Skeletal muscle cell (primary cell): ENCODE measurements at regions not wholly inside any gene's neighbourhood (a gene's known extent, or its start where the extent isn't known, plus 50 kb on each side); places are given as distances from the start of the nearest gene placed in this dataset.

Experiments
- DNase-seq: peaks from one replicate; pipeline ENCODE4 v3.0.0-alpha.2; 2010; ENCODE audit warnings: low read depth
- H3K4me3 ChIP-seq: 2 replicates; pipeline ENCODE4 v1.5.1; 2011; ENCODE audit warnings: low read depth, mild to moderate bottlenecking, control low read depth, low read length, moderate library complexity

DNA sequence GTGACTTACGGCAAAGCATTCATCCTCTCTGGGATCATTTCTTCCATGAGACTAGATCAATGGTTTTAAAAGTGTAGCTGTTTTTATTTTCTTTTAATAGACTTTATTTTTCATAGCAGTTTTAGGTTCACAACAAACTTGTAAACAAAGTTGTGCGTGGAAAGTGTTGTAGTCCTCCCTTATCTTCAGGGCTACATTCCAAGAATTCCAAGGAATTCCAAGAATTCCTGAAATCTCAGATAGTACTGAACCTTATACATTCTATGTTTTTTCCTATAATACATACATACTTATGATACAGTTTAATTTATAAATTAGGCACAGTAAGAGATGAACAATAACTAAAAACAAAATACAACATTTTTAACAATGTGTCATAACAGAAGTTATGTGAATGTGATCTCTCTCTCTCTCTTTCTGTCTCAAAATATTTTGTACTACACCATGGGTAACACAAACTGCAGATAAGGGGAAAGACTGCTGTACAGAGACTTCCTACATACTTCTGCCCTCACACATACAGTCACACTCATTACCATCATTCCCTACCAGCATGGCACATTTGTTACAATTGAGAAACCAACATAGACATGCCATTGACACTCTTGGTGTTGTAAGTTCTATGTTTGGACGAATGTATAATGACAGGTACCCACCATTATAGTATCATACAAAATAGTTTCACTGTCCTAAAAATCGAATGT, 1933.2 kb upstream of the WWC1 start:
- no peak for DNase-seq
- H3K4me3 ChIP-seq, result no peak overlapping the region

DNA sequence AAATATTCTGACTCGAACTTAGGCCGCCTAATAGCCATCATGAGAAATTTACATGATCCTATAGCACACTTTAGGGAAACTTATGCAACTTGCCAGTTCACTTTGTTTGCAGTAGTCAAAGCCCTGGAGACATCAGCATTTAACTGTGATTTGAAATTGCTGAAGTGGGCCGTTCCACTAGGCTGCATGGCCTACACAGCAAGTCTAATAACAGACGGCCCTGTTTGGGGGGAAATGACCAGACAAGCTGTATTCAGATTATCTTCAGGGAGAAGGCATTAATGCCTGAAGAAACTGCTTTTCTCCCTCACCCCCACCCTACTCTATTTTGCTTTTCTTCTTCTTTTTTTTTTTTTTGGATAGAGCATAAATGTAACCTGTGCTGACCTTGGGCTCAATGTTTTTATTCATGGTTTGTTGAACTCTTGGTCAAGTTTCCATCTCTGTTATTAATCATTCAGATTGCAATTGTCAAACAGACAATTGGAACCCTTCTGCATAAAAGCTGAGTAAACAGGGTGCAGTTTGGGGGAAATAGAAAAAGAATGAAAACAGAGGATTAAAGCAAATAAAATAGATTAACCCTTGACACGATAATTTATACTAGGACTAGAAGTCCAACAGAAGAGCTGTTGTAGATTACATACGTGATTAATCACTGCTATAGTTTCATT, 1928.2 kb upstream of the WWC1 start:
- no peak overlapping the region for H3K4me3 ChIP-seq
- DNase-seq, result no peak

- H3K4me3 ChIP-seq, result no peak overlapping the region
- DNase-seq, result no peak
Observed at GRCh38 chr5:166365164-166365563, 1926.3 kb upstream of the WWC1 start.

DNA sequence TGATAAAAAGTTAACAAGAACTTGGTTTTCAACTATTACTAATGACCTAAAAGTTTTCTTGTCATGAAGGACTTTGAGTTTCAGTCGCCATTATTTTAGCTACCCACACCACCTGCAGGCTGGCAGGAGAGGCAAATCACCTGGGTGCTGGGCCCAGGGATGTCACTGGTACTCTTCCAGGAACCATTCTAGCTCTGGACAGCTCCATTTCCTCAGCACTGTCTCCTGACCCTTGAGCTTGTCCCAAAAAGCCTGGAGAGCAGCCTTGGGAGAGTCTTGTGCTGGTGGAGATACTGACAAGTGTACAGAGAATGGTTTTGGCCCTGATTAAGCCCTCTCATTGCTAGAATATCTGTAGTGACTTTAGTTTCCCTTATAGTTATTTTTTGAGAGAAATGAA, 1924.1 kb upstream of the WWC1 start:
- no peak for DNase-seq
- H3K4me3 ChIP-seq, result no peak overlapping the region

DNA sequence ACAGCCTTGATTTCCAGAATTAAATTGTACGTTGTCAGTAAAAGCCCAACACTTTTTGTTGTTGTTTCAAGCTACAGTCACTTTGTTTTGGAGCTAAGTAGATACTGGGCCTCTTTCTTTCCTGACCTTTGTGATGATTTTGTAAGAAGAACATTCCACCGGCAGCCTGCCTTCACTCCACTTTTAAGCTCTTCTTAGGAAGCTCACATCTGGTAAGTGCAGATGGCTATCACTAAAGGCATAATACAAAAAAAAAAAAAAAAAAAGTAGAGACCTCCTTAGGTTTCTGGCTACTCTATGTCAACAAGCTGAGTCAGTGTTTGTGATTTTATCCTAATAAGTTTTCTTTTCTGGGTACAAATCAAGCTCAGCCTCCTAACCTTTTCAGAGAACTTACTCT, 1922.1 kb upstream of the WWC1 start:
- no peak for DNase-seq
- no peak overlapping the region for H3K4me3 ChIP-seq

- no peak overlapping the region for H3K4me3 ChIP-seq
- no peak for DNase-seq
Observed at GRCh38 chr5:166369807-166370206, 1921.6 kb upstream of the WWC1 start.

DNA sequence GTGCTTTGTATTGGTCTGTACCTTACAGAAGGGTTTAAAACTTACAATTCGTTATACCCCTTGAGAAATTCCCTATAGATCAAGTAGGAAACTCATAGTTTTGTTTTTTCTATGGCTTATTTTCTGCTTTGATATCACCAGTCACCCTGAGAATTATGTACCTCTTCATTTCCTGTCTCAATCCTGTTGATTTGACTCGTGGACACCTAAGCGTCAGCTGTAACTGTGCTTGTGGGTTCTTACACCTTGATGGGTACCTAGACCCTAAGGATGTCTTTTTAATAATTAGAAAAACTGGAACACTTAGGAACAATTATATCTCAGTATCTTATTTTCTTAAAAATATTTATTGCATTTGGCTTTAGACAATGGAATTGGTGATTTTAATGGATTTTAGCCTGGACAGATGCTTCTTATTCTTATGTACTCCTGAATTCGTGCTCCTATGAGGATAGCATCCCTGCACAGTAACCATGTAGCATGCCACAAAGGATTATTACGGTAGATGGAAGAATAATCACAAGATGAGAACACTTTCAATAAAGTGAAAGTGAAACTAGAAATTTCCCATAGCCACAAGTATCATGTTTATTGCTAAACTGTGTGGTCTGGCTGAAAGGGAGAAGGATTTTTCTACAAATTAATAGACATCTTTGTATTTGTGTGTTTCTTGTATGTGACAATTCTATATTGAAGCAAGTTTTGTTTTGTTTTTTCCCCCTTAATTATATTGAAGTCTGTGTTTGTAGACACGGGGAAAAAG, 1920.3 kb upstream of the WWC1 start:
- no peak for DNase-seq
- peak overlapping the region; percentile 0 for H3K4me3 ChIP-seq

DNA sequence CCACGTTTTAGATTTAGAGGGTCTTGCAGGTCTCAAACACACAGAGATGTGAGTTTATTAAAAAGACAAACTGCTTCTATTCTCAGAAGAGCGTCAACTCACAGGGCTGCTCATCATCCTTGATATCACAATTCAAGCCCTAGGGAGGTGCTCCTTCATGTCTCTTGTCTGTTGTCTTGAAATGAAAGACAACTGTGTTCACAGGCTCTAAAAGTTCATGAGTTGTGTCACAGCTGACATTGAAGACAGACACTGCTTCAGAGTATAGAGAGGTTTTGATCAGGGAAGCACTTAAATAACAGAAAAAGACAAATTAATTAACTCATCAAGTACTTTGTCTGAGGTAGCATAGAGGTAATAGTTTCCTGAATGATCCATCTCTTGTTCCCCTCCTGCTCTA, 1917.6 kb upstream of the WWC1 start:
- DNase-seq, result no peak
- no peak overlapping the region for H3K4me3 ChIP-seq

- no peak for DNase-seq
- H3K4me3 ChIP-seq, result no peak overlapping the region
Observed at GRCh38 chr5:166377756-166378155, 1913.7 kb upstream of the WWC1 start.

GRCh38 chr5:166379517-166379916, 1911.9 kb upstream of the WWC1 start:
- DNase-seq, result no peak
- no peak overlapping the region for H3K4me3 ChIP-seq

- no peak for DNase-seq
- H3K4me3 ChIP-seq, result no peak overlapping the region
Observed at GRCh38 chr5:166382031-166382430, 1909.4 kb upstream of the WWC1 start.

- no peak overlapping the region for H3K4me3 ChIP-seq
- DNase-seq, result no peak
Observed at GRCh38 chr5:166398131-166398530, 1893.3 kb upstream of the WWC1 start.

DNA sequence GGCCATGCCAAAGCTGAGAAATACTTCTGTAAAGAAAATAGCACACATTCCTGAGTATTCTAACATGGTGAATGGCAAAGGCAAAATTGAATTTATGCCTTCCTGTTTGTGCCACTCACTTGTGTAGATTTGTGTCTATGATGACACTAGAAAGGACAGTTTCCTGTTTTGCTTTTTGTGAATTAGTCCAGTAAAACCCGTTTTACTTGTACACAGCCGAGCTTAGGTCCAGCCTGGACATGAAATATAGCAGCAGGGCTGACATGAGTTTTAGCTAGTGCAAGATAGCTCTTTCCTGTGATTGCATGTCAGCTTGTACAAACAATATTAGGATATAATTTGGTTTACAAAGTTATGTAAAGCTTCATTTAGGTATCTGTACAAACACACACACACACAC, 1891.7 kb upstream of the WWC1 start:
- no peak overlapping the region for H3K4me3 ChIP-seq
- no peak for DNase-seq

- no peak for DNase-seq
- no peak overlapping the region for H3K4me3 ChIP-seq
Observed at GRCh38 chr5:166401391-166401790, 1890.1 kb upstream of the WWC1 start.

- DNase-seq, result no peak
- H3K4me3 ChIP-seq, result no peak overlapping the region
Observed at GRCh38 chr5:166412191-166412590, 1879.3 kb upstream of the WWC1 start.

GRCh38 chr5:166427211-166427610, 1864.2 kb upstream of the WWC1 start:
- no peak overlapping the region for H3K4me3 ChIP-seq
- DNase-seq, result no peak

- no peak for DNase-seq
- no peak overlapping the region for H3K4me3 ChIP-seq
Observed at GRCh38 chr5:166428264-166428803, 1863.1 kb upstream of the WWC1 start.

GRCh38 chr5:166430491-166431319, 1860.7 kb upstream of the WWC1 start:
- DNase-seq, result no peak
- H3K4me3 ChIP-seq, result no peak overlapping the region

DNA sequence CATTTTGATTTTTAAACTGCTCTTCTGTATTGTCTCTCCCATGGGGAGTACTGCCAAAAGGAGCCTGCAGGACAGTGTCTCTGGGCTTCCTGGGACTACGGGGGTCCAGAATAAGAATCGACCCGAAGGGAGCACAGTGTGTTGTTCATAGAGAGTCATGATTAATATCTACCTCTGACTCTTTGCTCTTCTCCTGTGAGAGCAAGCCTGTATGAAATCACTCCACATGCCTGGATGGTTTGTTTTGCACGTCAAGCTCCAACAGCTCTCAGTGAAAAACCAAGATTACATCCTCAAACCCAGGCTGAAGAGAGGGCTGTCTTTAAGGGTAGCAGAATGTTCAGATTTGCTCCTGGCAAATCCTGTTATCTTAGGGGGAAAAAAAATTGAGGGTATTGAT, 1860.0 kb upstream of the WWC1 start:
- no peak overlapping the region for H3K4me3 ChIP-seq
- DNase-seq, result no peak

- DNase-seq, result no peak
- no peak overlapping the region for H3K4me3 ChIP-seq
Observed at GRCh38 chr5:166433679-166434078, 1857.8 kb upstream of the WWC1 start.
